Spleen (tissue), 11 donors: ENCODE measurements at regions not wholly inside any gene's neighbourhood (a gene's known extent, or its start where the extent isn't known, plus 50 kb on each side); places are given as distances from the start of the nearest gene placed in this dataset.
A peak's percentile ranks its signal among the peaks of the same experiment; 100 is the strongest.

Experiments used
- DNase-seq: peaks from one replicate; pipeline ENCODE4 v3.0.0-alpha.2; 2020
- H3K27ac ChIP-seq, 8 donors: fragments of 200-600 bp; sonication (generic) in 7 of 8; 1 replicate in 4 of 8; 2 replicates in 4 of 8; pipeline versions ENCODE4 v1.5.0 to v1.8.0; 2016 to 2021; ENCODE audit warnings: inconsistent platforms in 4 of 8, mild to moderate bottlenecking in 4 of 8, moderate library complexity in 1 of 8
- H3K27me3 ChIP-seq, 7 donors: fragments of 200-600 bp; sonication (generic) in 6 of 7; replicated peaks in 1 of 7; 1 replicate in 4 of 7; 2 replicates in 3 of 7; pipeline versions ENCODE4 v1.5.0 to v1.8.0; 2016 to 2021; ENCODE audit warnings: inconsistent platforms in 3 of 7, mild to moderate bottlenecking in 1 of 7
- H3K36me3 ChIP-seq, 6 donors: fragments of 200-600 bp; sonication (generic) in 5 of 6; 1 replicate in 4 of 6; 2 replicates in 2 of 6; pipeline versions ENCODE4 v1.5.0 to v1.8.0; 2016 to 2021; ENCODE audit warnings: inconsistent platforms in 2 of 6
- H3K4me1 ChIP-seq, 6 donors: fragments of 200-600 bp; sonication (generic) in 5 of 6; 1 replicate in 3 of 6; 2 replicates in 3 of 6; pipeline versions ENCODE4 v1.5.0 to v1.8.0; 2016 to 2021; ENCODE audit warnings: inconsistent platforms in 3 of 6
- H3K4me3 ChIP-seq, 8 donors: fragments of 200-600 bp; sonication (generic) in 7 of 8; 1 replicate in 4 of 8; 2 replicates in 4 of 8; pipeline versions ENCODE4 v1.5.0 to v1.8.0; 2016 to 2021; ENCODE audit warnings: inconsistent platforms in 4 of 8, mild to moderate bottlenecking in 4 of 8, moderate library complexity in 2 of 8
- H3K9me3 ChIP-seq, 8 donors: fragments of 200-600 bp; sonication (generic) in 7 of 8; 1 replicate in 4 of 8; 2 replicates in 4 of 8; pipeline versions ENCODE4 v1.5.0 to v1.8.0; 2016 to 2021; ENCODE audit warnings: inconsistent platforms in 4 of 8
- CTCF ChIP-seq, 11 experiments: fragments of 200-600 bp in 7 of 11; fragments of 450-650 bp in 4 of 11; sonication (generic) in 4 of 11; IDR thresholded peaks in 8 of 11; conservative IDR thresholded peaks in 3 of 11; 1 replicate in 7 of 11; 2 replicates in 4 of 11; pipeline versions ENCODE4 v1.4.0 to v1.8.0; 2016 to 2021; ENCODE audit warnings: antibody characterized with exemption in 11 of 11, inconsistent platforms in 4 of 11, mild to moderate bottlenecking in 1 of 11
- POLR2A ChIP-seq, 3 donors: fragments of 450-650 bp; IDR thresholded peaks; one replicate each; pipeline ENCODE4 v1.5.1; 2017; ENCODE audit warnings: antibody characterized with exemption in 3 of 3, mild to moderate bottlenecking in 1 of 3
- POLR2AphosphoS5 ChIP-seq, 3 donors: sonication (generic); formaldehyde crosslinking; IDR thresholded peaks; one replicate each; pipeline ENCODE4 v1.5.1; 2017; ENCODE audit warnings: antibody characterized with exemption in 3 of 3
- WGBS, 5 donors: extraction: QIAGEN DNeasy Blood & Tissue Kit in 3 of 5; methylation state at CpG; one replicate each; pipeline versions ENCODE4 v1.1.5 to v1.1.7; 2013 to 2018; 5-methylcytosine and 5-hydroxymethylcytosine counted together
- intact Hi-C: fragments of 100-400 bp; cut with DNase I; formaldehyde crosslinking; loops from one replicate; pipeline ENCODE4 v1.15.0; 2023; ENCODE audit warnings: low total_unique reads
- donor health status: healthy with polysubstance abuse.
- donor health status: DM: no; HTN: no; CAD: no; lungs with moderate emphysema.
- donor health status: DM: no; HTN: no; CAD: no.
- donor health status: Bipolar disorder and iron deficiency.
- donor health status: healthy.
- donor health status: DM: no; HTN: no; CAD: no.
- donor health status: DM: yes; HTN: yes; CAD: no.

DNA sequence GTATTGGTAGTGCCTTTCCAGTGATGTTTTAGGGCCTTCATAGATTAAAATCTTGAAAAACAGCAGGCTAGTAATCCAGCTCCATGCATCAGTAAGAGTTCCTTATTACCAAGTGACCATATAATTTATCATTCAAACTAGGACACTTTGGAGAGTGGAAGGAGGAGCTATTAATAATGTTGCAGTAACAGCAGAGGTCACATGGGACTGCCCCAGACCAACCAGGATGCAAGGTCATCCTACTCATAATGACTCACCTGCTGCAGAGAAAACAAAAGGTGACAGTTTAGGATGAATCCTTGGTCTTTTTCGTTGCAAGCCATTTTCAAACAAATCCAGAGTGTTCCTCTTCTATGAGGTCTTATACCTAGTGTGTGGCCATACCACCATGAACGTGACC is 187.4 kb downstream of the NUF2 start:
- H3K27ac ChIP-seq, result no peak overlapping the region
- no peak for DNase-seq
- peaks cover 0 to 7% (median 0%) of the 10 kb centered on the region in 7 donors for H3K27me3 ChIP-seq
- WGBS, 5 donors, result 67 to 77% (median 68%) methylated on average over 2 of the region's 2 CpGs
- TF ChIP-seq POLR2AphosphoS5 (IDR thresholded peaks at IDR 0.05), result no peak
- no peak for TF ChIP-seq CTCF (IDR thresholded peaks at IDR 0.05 in 8 of 11, conservative IDR thresholded peaks at IDR 0.05 in 3 of 11)
- TF ChIP-seq POLR2A (IDR thresholded peaks at IDR 0.05), result no peak
- peaks cover 0 to 12% (median 0%) of the 10 kb centered on the region in 8 donors for H3K9me3 ChIP-seq
- H3K36me3 ChIP-seq, result no peaks in the 10 kb centered on the region
- no peaks in the 10 kb centered on the region for H3K4me1 ChIP-seq
- intact Hi-C loops, result no loop called here
- H3K4me3 ChIP-seq, result no peak overlapping the region

DNA sequence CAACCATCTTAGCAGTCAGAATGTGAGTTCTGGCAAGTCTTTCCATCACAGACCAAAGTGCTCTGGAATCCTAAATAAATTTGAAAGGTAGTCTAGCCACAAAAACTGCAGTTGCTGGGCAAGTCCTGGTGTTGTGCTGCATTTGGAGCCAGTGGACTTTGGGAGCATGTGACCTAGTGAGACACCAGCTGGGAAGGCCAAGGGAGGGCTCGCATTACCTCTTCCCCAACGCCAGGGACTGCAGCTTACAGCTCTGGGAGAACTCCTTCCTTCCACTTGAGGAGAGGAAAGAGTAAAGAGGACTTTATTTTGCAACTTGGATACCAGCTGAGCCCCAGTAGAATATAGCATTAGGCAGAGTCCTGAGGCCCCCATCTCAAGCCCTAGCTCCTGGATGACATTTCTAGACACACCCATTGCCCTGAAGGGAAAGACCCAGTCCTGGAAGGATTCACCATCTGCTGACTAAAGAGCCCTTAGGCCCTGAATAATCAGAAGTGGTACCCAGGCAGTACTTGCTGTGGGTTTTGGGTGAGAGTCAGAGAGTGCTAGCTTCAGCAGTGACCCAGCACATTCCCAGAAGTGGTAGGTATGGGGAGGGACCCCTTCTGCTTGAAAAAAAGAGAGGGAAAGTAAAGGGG is 190.7 kb downstream of the NUF2 start:
- DNase-seq, result no peak
- H3K4me1 ChIP-seq, result no peaks in the 10 kb centered on the region
- peaks cover 0 to 19% (median 0%) of the 10 kb centered on the region in 8 donors for H3K9me3 ChIP-seq
- no peak overlapping the region for H3K27ac ChIP-seq
- peaks cover 0 to 7% (median 0%) of the 10 kb centered on the region in 7 donors for H3K27me3 ChIP-seq
- intact Hi-C loops, result no loop called here
- no peak overlapping the region for H3K4me3 ChIP-seq
- 45 to 79% (median 67%) methylated on average over 2 of the region's 2 CpGs for WGBS, 5 donors
- TF ChIP-seq POLR2AphosphoS5 (IDR thresholded peaks at IDR 0.05) (no peak), POLR2A (IDR thresholded peaks at IDR 0.05) (no peak), CTCF (IDR thresholded peaks at IDR 0.05 in 8 of 11, conservative IDR thresholded peaks at IDR 0.05 in 3 of 11) (no peak)
- no peaks in the 10 kb centered on the region for H3K36me3 ChIP-seq

DNA sequence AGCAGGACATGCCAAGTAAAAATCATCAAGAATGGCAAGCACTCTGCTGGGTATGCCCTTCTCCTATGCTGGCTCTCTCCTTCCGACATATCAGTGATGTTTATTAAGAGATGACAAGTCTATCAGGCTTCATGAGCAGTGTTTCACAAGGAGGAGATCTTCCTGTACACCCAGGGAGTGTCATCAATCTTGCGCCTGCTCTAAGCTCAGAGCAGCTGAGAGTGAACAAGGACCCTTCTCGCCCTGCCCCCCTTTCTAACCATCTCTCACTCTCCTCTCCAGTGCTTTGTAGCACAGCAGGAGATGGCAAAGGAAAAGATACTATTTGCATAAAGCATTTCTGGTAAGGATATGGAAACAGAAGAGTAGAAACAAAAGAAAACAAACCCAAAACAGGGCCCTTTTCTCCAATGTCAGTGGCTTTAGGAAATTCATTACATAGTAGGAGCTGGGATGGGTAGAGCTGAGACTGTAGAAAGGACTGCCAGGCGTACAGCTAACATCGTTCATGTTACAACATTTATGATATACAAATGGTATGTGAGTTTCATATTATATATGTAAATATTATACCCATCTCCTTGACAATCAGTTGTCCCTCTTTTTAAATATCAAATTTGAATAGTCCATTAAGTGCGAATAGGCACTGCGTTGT is 201.7 kb downstream of the NUF2 start:
- no peaks in the 10 kb centered on the region for H3K27me3 ChIP-seq
- no peak overlapping the region for H3K27ac ChIP-seq
- no peak for DNase-seq
- H3K4me3 ChIP-seq, result no peak overlapping the region
- TF ChIP-seq POLR2A (IDR thresholded peaks at IDR 0.05), result no peak
- TF ChIP-seq CTCF (IDR thresholded peaks at IDR 0.05 in 8 of 11, conservative IDR thresholded peaks at IDR 0.05 in 3 of 11), result no peak
- TF ChIP-seq POLR2AphosphoS5 (IDR thresholded peaks at IDR 0.05), result no peak
- WGBS, 5 donors, result 80 to 92% (median 85%) methylated on average over 7 of the region's 7 CpGs
- H3K36me3 ChIP-seq, result no peaks in the 10 kb centered on the region
- intact Hi-C loops, result loop anchor here (10.0 kb wide), 1 partner anchor 1551 kb away; no protein-coding TSS in a partner anchor
- peaks cover 0 to 7% (median 0%) of the 10 kb centered on the region in 8 donors for H3K9me3 ChIP-seq
- no peaks in the 10 kb centered on the region for H3K4me1 ChIP-seq

DNA sequence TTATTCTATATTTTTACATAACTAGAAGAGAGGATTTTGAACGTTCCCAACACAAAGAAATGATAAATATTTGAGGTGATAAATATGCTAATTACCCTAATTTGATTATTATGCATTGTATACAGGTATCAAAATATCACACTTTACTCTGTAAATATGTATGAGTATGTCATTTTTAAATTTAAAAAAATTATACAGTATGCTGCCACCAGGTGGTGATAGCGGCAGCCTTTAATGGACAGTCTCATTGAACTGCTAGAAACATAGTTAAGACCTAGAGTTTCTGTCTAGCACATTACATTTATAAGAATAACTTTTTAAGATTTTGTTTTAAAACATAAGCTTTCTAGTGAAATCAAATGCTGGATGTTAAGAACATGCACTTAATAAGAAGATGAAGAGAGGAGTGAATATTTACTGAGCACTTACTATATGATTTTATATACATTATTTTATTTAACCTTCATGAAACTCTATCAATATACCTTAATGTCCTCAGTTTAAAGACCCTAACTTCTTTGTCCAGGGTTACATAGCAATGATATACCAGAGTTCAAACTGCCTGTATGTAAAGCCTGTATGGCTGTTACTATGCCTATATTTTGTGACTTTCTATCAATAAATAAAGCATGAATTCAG is 207.1 kb downstream of the NUF2 start:
- no peak for DNase-seq
- intact Hi-C loops, result loop anchor here (10.0 kb wide), 1 partner anchor 1546 kb away; no protein-coding TSS in a partner anchor
- no peak overlapping the region for H3K27ac ChIP-seq
- no peaks in the 10 kb centered on the region for H3K36me3 ChIP-seq
- no peaks in the 10 kb centered on the region for H3K9me3 ChIP-seq
- TF ChIP-seq POLR2AphosphoS5 (IDR thresholded peaks at IDR 0.05), result no peak
- no peak for TF ChIP-seq POLR2A (IDR thresholded peaks at IDR 0.05)
- TF ChIP-seq CTCF (IDR thresholded peaks at IDR 0.05 in 8 of 11, conservative IDR thresholded peaks at IDR 0.05 in 3 of 11), result peak in 5 of 11 experiments; percentile 12 to 51 (median 44)
- no peaks in the 10 kb centered on the region for H3K4me1 ChIP-seq
- H3K4me3 ChIP-seq, result no peak overlapping the region
- WGBS, 5 donors, result 28 to 43% (median 41%) methylated on average over 2 of the region's 2 CpGs
- H3K27me3 ChIP-seq, result no peaks in the 10 kb centered on the region
